Keratinocyte (primary cell): ENCODE measurements at regions not wholly inside any gene's neighbourhood (a gene's known extent, or its start where the extent isn't known, plus 50 kb on each side); places are given as distances from the start of the nearest gene placed in this dataset.

ENCODE experiments used
- CTCF ChIP-seq, 3 experiments: IDR thresholded peaks in 1 of 3; conservative IDR thresholded peaks in 1 of 3; optimal IDR thresholded peaks in 1 of 3; 2 replicates in 2 of 3; 3 replicates in 1 of 3; pipeline versions ENCODE3 to v1.5.1; 2011; ENCODE audit warnings: low read length in 3 of 3, mild to moderate bottlenecking in 3 of 3, moderate library complexity in 2 of 3, control low read depth in 1 of 3, inconsistent platforms in 1 of 3; ENCODE audit not compliant: insufficient read depth in 2 of 3; ENCODE audit errors: extremely low read depth in 1 of 3
- EZH2 ChIP-seq: IDR thresholded peaks from one replicate; pipeline ENCODE4 v1.6.1; 2012; ENCODE audit warnings: inconsistent platforms, mild to moderate bottlenecking, low read length, moderate library complexity

- TF ChIP-seq CTCF (optimal IDR thresholded peaks at IDR 0.05 in 1 of 3, IDR thresholded peaks at IDR 0.05 in 1 of 3, conservative IDR thresholded peaks at IDR 0.05 in 1 of 3; ENCODE audit: extremely low read depth in 1 of 3, insufficient read depth in 2 of 3, low read length in 3 of 3) (no peak), EZH2 (no peak)
These were observed 112.1 kb upstream of the CDC42EP3 start for GRCh38 chr2:37783545-37783944.
